ENCODE measurements at regions not wholly inside any gene's neighbourhood (a gene's known extent, or its start where the extent isn't known, plus 50 kb on each side); places are given as distances from the start of the nearest gene placed in this dataset.

DNA sequence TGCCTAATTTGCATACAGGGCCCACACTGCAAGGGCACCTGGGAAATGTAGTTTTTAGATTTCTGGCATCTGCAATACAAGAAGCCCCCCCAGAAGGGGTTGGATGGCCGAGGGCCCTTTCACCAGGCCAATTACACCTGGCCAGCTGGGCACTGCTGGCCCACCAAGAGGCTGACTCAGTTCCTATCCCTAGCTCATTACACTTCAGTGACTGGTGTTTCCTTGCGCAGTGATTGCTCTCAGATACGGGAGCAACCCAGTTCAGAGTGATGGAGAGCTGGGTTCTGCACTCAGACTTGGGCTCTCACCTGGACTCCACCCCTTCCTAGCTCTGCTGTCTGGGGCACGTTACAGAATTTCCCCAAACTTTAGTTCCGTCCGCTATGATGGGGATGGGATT is 81.1 kb upstream of the SHANK2 start:
- Histone ChIP-seq H3K4ac (ENCODE audit: low read depth, low read length) (no peak overlapping the region), H3T11ph (ENCODE audit: low read length) (no peak overlapping the region), H4K20me1 (ENCODE audit: control insufficient read depth, insufficient read depth, insufficient read length) (no peaks in the 10 kb centered on the region), H2BK120ac (ENCODE audit: low read depth, low read length, poor library complexity, severe bottlenecking) (no peak overlapping the region), H4K5ac (ENCODE audit: insufficient read length, low read depth, low read length) (no peak overlapping the region), H3K56ac (ENCODE audit: insufficient read length, low read depth, low read length) (no peak overlapping the region), H4K8ac (replicated peaks; ENCODE audit: insufficient read length, low read depth, low read length) (no peak overlapping the region), H2AK5ac (ENCODE audit: insufficient read length, low read length) (no peak overlapping the region), H2AFZ (ENCODE audit: low read length) (no peak overlapping the region), H3K23me2 (ENCODE audit: insufficient read length, low read depth, low read length, poor library complexity, severe bottlenecking) (no peaks in the 10 kb centered on the region), H3K18ac (ENCODE audit: insufficient read length, low read depth, low read length) (no peak overlapping the region), H3K23ac (ENCODE audit: insufficient read length, low read depth, low read length) (no peak overlapping the region), H3K9ac (ENCODE audit: extremely low read depth, insufficient read length, low read length) (no peak overlapping the region), H2BK12ac (ENCODE audit: insufficient read length, low read depth, low read length) (no peak overlapping the region), H3K79me1 (ENCODE audit: insufficient read depth, low read depth, low read length, poor library complexity, severe bottlenecking) (no peaks in the 10 kb centered on the region), H3K9me3 (ENCODE audit: control insufficient read depth, low read depth, low read length) (peaks cover 24% of the 10 kb centered on the region), H3K14ac (ENCODE audit: insufficient read depth, low read length) (no peak overlapping the region), H3K4me1 (ENCODE audit: insufficient read depth, low read length) (no peaks in the 10 kb centered on the region), H2BK5ac (ENCODE audit: insufficient read length, low read length) (no peak overlapping the region), H3K27ac (ENCODE audit: insufficient read length, low read depth, low read length) (no peak overlapping the region), H4K91ac (ENCODE audit: insufficient read length, low read depth, low read length) (no peak overlapping the region), H3K4me2 (ENCODE audit: insufficient read depth, insufficient read length, low read length) (no peak overlapping the region), H2BK15ac (ENCODE audit: low read depth, low read length) (no peak overlapping the region), H2BK20ac (ENCODE audit: low read depth, low read length, poor library complexity, severe bottlenecking) (no peak overlapping the region), H3K27me3 (ENCODE audit: insufficient read depth, low read length) (peaks cover 3% of the 10 kb centered on the region; the same call in 1 of the 2 replicates), H3K79me2 (ENCODE audit: insufficient read depth, low read length) (no peaks in the 10 kb centered on the region)
- DNase-seq, result no peak
- peaks cover 46 to 55% of the 10 kb centered on the region in 2 experiments for H3K9me3 Mint-ChIP-seq
- peaks cover 6 to 10% (median 6%) of the 10 kb centered on the region in 3 experiments; a peak in 6 of 7 replicates for H3K36me3 Mint-ChIP-seq (ENCODE audit: insufficient read depth in 1 of 3, low read depth in 3 of 3)
- TF ChIP-seq, protein P1, sequence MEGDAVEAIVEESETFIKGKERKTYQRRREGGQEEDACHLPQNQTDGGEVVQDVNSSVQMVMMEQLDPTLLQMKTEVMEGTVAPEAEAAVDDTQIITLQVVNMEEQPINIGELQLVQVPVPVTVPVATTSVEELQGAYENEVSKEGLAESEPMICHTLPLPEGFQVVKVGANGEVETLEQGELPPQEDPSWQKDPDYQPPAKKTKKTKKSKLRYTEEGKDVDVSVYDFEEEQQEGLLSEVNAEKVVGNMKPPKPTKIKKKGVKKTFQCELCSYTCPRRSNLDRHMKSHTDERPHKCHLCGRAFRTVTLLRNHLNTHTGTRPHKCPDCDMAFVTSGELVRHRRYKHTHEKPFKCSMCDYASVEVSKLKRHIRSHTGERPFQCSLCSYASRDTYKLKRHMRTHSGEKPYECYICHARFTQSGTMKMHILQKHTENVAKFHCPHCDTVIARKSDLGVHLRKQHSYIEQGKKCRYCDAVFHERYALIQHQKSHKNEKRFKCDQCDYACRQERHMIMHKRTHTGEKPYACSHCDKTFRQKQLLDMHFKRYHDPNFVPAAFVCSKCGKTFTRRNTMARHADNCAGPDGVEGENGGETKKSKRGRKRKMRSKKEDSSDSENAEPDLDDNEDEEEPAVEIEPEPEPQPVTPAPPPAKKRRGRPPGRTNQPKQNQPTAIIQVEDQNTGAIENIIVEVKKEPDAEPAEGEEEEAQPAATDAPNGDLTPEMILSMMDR (conservative IDR thresholded peaks at IDR 0.05), result no peak
- H3K27me3 Mint-ChIP-seq (ENCODE audit: low read depth), result peaks cover 20% of the 10 kb centered on the region
- WGBS (ENCODE audit: extremely low coverage, insufficient read length, low lambda C conversion rate), result no CpG with 5 or more reads among the region's 6 CpGs
- no peak overlapping the region for H3K27ac Mint-ChIP-seq
- no peak overlapping the region for H3K4me3 Mint-ChIP-seq
- peaks cover 2% of the 10 kb centered on the region in 2 experiments; a peak in 2 of 4 replicates for H3K4me1 Mint-ChIP-seq

All from H9 (cell line).